H1 (cell line): ENCODE measurements at regions not wholly inside any gene's neighbourhood (a gene's known extent, or its start where the extent isn't known, plus 50 kb on each side); places are given as distances from the start of the nearest gene placed in this dataset.
"Not testable (repeated sequence)": the region's sequence is repeated elsewhere in the genome, so short reads cannot be mapped to it uniquely, and the experiment has no call there.

ENCODE experiments used
- CTCF ChIA-PET: fragments of 300-600 bp; sonication (Branson Sonifier 250); formaldehyde crosslinking; loops from one replicate; lab custom pipeline; 2021; ENCODE audit not compliant: partially characterized antibody; lab: Charles Lee
- POLR2A ChIA-PET: fragments of 300-600 bp; sonication (Branson Sonifier 250); formaldehyde crosslinking; loops from one replicate; lab custom pipeline; 2021; ENCODE audit warnings: inconsistent platforms; ENCODE audit not compliant: partially characterized antibody; lab: Charles Lee
- DNase-seq, 2 experiments: peaks; one replicate each; pipeline versions ENCODE4 v3.0.0 to v3.0.0-alpha.2; 2010 to 2022; ENCODE audit warnings: low spot score in 2 of 2, low read depth in 1 of 2, mixed read lengths in 1 of 2
- FAIRE-seq: peaks from 2 replicates; lab custom pipeline; 2011; peaks lifted over from hg19 to GRCh38; lab: Jason Lieb, UNC
- H2AFZ ChIP-seq: 2 replicates; pipeline ENCODE4 v1.8.1; 2012; ENCODE audit warnings: low read length, inconsistent platforms
- H2AK5ac ChIP-seq: 2 replicates; pipeline ENCODE4 v1.6.1; 2013; ENCODE audit warnings: low read depth, low read length
- H2BK120ac ChIP-seq: replicated peaks from 2 replicates; pipeline ENCODE3; 2013; ENCODE audit warnings: low read depth, low read length, inconsistent platforms
- H2BK12ac ChIP-seq: 2 replicates; pipeline ENCODE4 v1.6.1; 2013; ENCODE audit warnings: low read depth, low read length
- H2BK15ac ChIP-seq: 2 replicates; pipeline ENCODE4 v1.6.1; 2013; ENCODE audit warnings: low read length
- H2BK20ac ChIP-seq: 2 replicates; pipeline ENCODE4 v1.6.1; 2013; ENCODE audit warnings: low read length
- H2BK5ac ChIP-seq: 2 replicates; pipeline ENCODE4 v1.6.1; 2013; ENCODE audit warnings: low read depth, low read length
- H3K14ac ChIP-seq: 2 replicates; pipeline ENCODE4 v1.6.1; 2013; ENCODE audit warnings: inconsistent platforms; ENCODE audit not compliant: insufficient read length
- H3K18ac ChIP-seq: 2 replicates; pipeline ENCODE4 v1.6.1; 2013; ENCODE audit warnings: low read length; ENCODE audit errors: extremely low read depth
- H3K23ac ChIP-seq: 2 replicates; pipeline ENCODE4 v1.6.1; 2013; ENCODE audit warnings: inconsistent platforms; ENCODE audit not compliant: insufficient read length
- H3K23me2 ChIP-seq: 2 replicates; pipeline ENCODE4 v1.6.1; 2013; ENCODE audit warnings: low read depth, low read length
- H3K27ac ChIP-seq: 2 replicates; pipeline ENCODE4 v1.6.1; 2011; ENCODE audit warnings: low read depth, low read length, inconsistent platforms
- H3K27me3 ChIP-seq, 4 experiments: replicated peaks in 1 of 4; 1 replicate in 1 of 4; 2 replicates in 3 of 4; pipeline versions ENCODE4 v1.6.1 to v1.8.1; 2011 to 2013; ENCODE audit warnings: low read length in 3 of 4, mild to moderate bottlenecking in 3 of 4, inconsistent platforms in 2 of 4, mixed read lengths in 2 of 4, moderate library complexity in 1 of 4; ENCODE audit not compliant: control insufficient read depth in 3 of 4, insufficient read depth in 3 of 4; ENCODE audit errors: extremely low read depth in 1 of 4
- H3K36me3 ChIP-seq, 4 experiments: 2 replicates each; pipeline versions ENCODE4 v1.6.1 to v1.8.1; 2011 to 2013; ENCODE audit warnings: mild to moderate bottlenecking in 4 of 4, low read length in 3 of 4, moderate library complexity in 2 of 4, control low read depth in 1 of 4, inconsistent platforms in 1 of 4; ENCODE audit not compliant: insufficient read depth in 4 of 4, control insufficient read depth in 2 of 4
- H3K4ac ChIP-seq: replicated peaks from 2 replicates; pipeline ENCODE3; 2013; ENCODE audit warnings: low read length, low read depth, mixed read lengths, inconsistent platforms; ENCODE audit not compliant: insufficient read length
- H3K4me1 ChIP-seq, 4 experiments: replicated peaks in 1 of 4; 1 replicate in 1 of 4; 2 replicates in 3 of 4; pipeline versions ENCODE4 v1.6.1 to v1.8.1; 2011 to 2013; ENCODE audit warnings: low read length in 3 of 4, inconsistent platforms in 2 of 4, mixed read lengths in 1 of 4; ENCODE audit not compliant: insufficient read depth in 4 of 4, control insufficient read depth in 3 of 4
- H3K4me2 ChIP-seq, 2 experiments: 2 replicates each; pipeline versions ENCODE4 v1.6.1 to v1.8.1; 2011 to 2013; ENCODE audit warnings: low read depth in 2 of 2, low read length in 2 of 2, control low read depth in 1 of 2, inconsistent platforms in 1 of 2, mild to moderate bottlenecking in 1 of 2; ENCODE audit not compliant: insufficient read depth in 1 of 2
- H3K4me3 ChIP-seq, 4 experiments: fragments of 200-600, 300-600 bp in 1 of 4; sonication (generic), shearing (Covaris generic), sonication (Bioruptor Twin) in 1 of 4; 2 replicates each; pipeline versions ENCODE4 v1.5.1 to v1.8.1; 2011 to 2016; ENCODE audit warnings: low read length in 4 of 4, low read depth in 3 of 4, control low read depth in 2 of 4, inconsistent platforms in 2 of 4, mild to moderate bottlenecking in 2 of 4, mixed read lengths in 1 of 4, moderate library complexity in 1 of 4; ENCODE audit not compliant: insufficient read depth in 2 of 4; ENCODE audit errors: extremely low read depth in 1 of 4
- H3K56ac ChIP-seq: replicated peaks from 2 replicates; pipeline ENCODE3; 2013; ENCODE audit warnings: low read depth, mild to moderate bottlenecking, mixed read lengths, low read length, inconsistent platforms; ENCODE audit not compliant: insufficient read length
- H3K79me1 ChIP-seq: 2 replicates; pipeline ENCODE4 v1.6.1; 2013; ENCODE audit warnings: low read depth, low read length, control low read depth
- H3K79me2 ChIP-seq, 2 experiments: 2 replicates each; pipeline versions ENCODE4 v1.6.1 to v1.8.1; 2012 to 2013; ENCODE audit warnings: low read length in 2 of 2, mild to moderate bottlenecking in 2 of 2, inconsistent platforms in 1 of 2; ENCODE audit not compliant: insufficient read depth in 2 of 2, control insufficient read depth in 1 of 2
- H3K9ac ChIP-seq, 4 experiments: replicated peaks in 1 of 4; 1 replicate in 1 of 4; 2 replicates in 3 of 4; pipeline versions ENCODE4 v1.6.1 to v1.8.1; 2011 to 2013; ENCODE audit warnings: low read depth in 3 of 4, low read length in 3 of 4, control low read depth in 2 of 4, mild to moderate bottlenecking in 2 of 4, moderate library complexity in 2 of 4, inconsistent platforms in 1 of 4; ENCODE audit errors: extremely low read depth in 1 of 4
- H3K9me3 ChIP-seq, 2 experiments: 2 replicates each; pipeline versions ENCODE4 v1.6.1 to v1.8.1; 2012 to 2013; ENCODE audit warnings: mild to moderate bottlenecking in 2 of 2, moderate library complexity in 2 of 2, control low read depth in 1 of 2, inconsistent platforms in 1 of 2, low read depth in 1 of 2, low read length in 1 of 2, mixed read lengths in 1 of 2; ENCODE audit not compliant: insufficient read depth in 2 of 2
- H4K20me1 ChIP-seq, 2 experiments: replicated peaks in 1 of 2; 2 replicates each; pipeline versions ENCODE3 to v1.8.1; 2011 to 2013; ENCODE audit warnings: inconsistent platforms in 2 of 2, low read length in 2 of 2, mild to moderate bottlenecking in 1 of 2; ENCODE audit not compliant: insufficient read depth in 2 of 2, control insufficient read depth in 1 of 2
- H4K5ac ChIP-seq: 2 replicates; pipeline ENCODE4 v1.6.1; 2013; ENCODE audit warnings: low read length, low read depth, mixed read lengths, inconsistent platforms; ENCODE audit not compliant: insufficient read length
- H4K8ac ChIP-seq: 2 replicates; pipeline ENCODE4 v1.8.0; 2013; ENCODE audit warnings: mild to moderate bottlenecking, moderate library complexity, low read length, inconsistent platforms; ENCODE audit not compliant: insufficient read depth; ENCODE audit errors: extremely low read depth
- H4K91ac ChIP-seq: replicated peaks from 2 replicates; pipeline ENCODE3; 2013; ENCODE audit warnings: low read length, mixed read lengths, inconsistent platforms; ENCODE audit not compliant: insufficient read length
- WGBS, 2 experiments: shearing (Covaris generic) in 1 of 2; methylation state at CpG; one replicate each; pipeline versions ENCODE4 v1.1.6 to v1.1.7; 2013 to 2015; ENCODE audit warnings: low lambda C conversion rate in 2 of 2, mixed read lengths in 2 of 2, inconsistent platforms in 1 of 2, low coverage in 1 of 2, missing lambda C conversion rate in 1 of 2; ENCODE audit not compliant: insufficient replicate concordance in 2 of 2, insufficient coverage in 1 of 2, insufficient read length in 1 of 2; ENCODE audit errors: extremely low coverage in 1 of 2, missing lambda C conversion rate in 1 of 2; 5-methylcytosine and 5-hydroxymethylcytosine counted together

GRCh38 chr20:1799746-1800145 is 95.5 kb upstream of the SIRPA start:
- Histone ChIP-seq H3K27me3 (peaks cover 9 to 18% (median 15%) of the 10 kb centered on the region in 4 experiments), H3K23me2 (peaks cover 13% of the 10 kb centered on the region; the same call in 1 of the 2 replicates)
- not testable (repeated sequence) for H3K56ac ChIP-seq, H2BK120ac ChIP-seq, H3K14ac ChIP-seq, H3K4me3 ChIP-seq, DNase-seq, H3K79me2 ChIP-seq, H3K4me1 ChIP-seq, H4K8ac ChIP-seq, H3K79me1 ChIP-seq, H3K4ac ChIP-seq, H3K9ac ChIP-seq, H4K20me1 ChIP-seq, H2AFZ ChIP-seq, H3K36me3 ChIP-seq, H2BK20ac ChIP-seq, H3K9me3 ChIP-seq, H2BK15ac ChIP-seq, H4K91ac ChIP-seq, H3K27ac ChIP-seq, H4K5ac ChIP-seq, H3K23ac ChIP-seq, FAIRE-seq, H2BK12ac ChIP-seq, H2AK5ac ChIP-seq, H3K4me2 ChIP-seq, H2BK5ac ChIP-seq, H3K18ac ChIP-seq
- ChIA-PET POLR2A (interaction anchor here (1.1 to 1.2 kb wide), 2 partner anchors 11 to 23 kb away, joined by 3 to 4 read pairs; no protein-coding TSS in a partner anchor), CTCF (interaction anchor here (0.7 to 6.3 kb wide), 13 partner anchors 10 to 400 kb away, joined by 3 to 40 read pairs (median 4); no protein-coding TSS in a partner anchor)
- WGBS, 2 experiments = 78% methylated on average over 8 of the region's 14 CpGs; no CpG with 5 or more reads in 1 of the 2 experiments
